HG02870 (cell line): ENCODE measurements at regions not wholly inside any gene's neighbourhood (a gene's known extent, or its start where the extent isn't known, plus 50 kb on each side); places are given as distances from the start of the nearest gene placed in this dataset.

ENCODE experiments used
- ATAC-seq: cut with Tn5 transposase; IDR thresholded peaks from one replicate; pipeline ENCODE4 v1.9.1; 2021; ENCODE audit warnings: mild to moderate bottlenecking, moderate library complexity; ENCODE audit not compliant: unreplicated experiment

- ATAC-seq: no peak
Observed at GRCh38 chr6:54710456-54710855, 136.1 kb upstream of the FAM83B start.

DNA sequence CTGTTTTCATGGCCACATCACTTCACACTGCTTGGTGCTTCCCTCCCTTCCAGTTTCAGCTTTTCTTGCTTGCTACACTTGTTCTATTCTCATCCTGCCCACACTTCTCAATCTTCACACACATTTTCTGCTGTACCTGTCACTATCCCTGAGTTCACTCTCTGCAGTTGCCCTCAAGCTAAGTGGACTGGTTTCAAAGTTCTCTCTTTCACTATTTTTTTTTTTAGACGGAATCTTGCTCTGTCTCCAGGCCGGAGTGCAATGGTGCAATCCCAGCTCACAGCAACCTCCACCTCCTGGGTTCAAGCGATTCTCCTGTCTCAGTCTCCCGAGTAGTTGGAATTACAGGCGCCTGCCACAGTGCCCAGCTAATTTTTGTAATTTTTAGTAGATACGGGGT is 130.6 kb upstream of the FAM83B start:
- no peak for ATAC-seq

GRCh38 chr6:54716877-54717276 is 129.7 kb upstream of the FAM83B start:
- ATAC-seq: no peak

DNA sequence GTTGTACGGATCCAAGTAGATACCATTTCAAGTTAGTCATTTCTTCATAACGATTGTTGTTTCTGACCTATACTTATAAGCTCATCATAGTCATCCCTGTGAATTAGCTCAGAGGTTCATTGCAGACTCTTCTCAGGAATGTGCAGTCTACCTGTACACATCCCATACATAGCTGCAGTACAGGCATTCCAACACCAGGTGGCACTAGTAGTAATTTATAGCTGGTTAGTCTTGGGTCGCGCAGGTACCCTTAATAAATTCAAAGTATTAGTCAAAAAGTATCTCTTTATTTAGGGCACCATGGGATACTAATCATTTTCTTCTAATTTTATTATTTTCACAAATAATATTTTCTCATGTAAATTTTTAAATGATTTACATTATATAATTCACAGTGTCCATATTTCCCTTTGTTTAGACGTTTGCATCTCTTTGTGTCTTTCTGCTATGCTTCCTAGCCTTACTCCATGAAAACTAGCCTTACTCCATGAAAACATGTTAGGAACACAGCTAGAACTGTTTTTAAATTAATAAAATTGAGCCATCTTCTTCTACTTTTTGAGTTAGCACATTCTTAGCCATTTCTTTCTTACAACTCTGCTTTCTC is 128.6 kb upstream of the FAM83B start:
- peak; percentile 92 for ATAC-seq

GRCh38 chr6:54718541-54719023 is 128.0 kb upstream of the FAM83B start:
- ATAC-seq: no peak

GRCh38 chr6:54719131-54719530 is 127.4 kb upstream of the FAM83B start:
- ATAC-seq: no peak

GRCh38 chr6:54719633-54720032 is 126.9 kb upstream of the FAM83B start:
- no peak for ATAC-seq

DNA sequence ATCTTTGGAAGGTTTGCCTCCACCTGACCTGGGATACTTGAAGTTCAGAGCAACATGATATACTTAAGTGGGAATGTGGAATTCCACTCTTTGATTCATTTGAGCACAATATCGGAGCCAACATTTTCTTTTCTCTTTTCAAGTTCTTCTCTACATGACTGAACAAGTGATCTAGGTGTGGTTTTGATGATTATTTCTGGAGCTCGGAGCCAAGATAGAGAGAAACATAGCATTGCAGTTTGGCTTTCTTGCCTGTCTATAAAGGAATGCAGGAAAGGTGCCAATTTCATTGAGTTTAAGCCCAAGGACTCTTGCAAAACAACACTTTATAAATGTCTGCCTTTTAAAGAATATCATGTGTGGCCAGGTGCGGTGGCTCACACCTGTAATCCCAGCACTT is 124.2 kb upstream of the FAM83B start:
- no peak for ATAC-seq

DNA sequence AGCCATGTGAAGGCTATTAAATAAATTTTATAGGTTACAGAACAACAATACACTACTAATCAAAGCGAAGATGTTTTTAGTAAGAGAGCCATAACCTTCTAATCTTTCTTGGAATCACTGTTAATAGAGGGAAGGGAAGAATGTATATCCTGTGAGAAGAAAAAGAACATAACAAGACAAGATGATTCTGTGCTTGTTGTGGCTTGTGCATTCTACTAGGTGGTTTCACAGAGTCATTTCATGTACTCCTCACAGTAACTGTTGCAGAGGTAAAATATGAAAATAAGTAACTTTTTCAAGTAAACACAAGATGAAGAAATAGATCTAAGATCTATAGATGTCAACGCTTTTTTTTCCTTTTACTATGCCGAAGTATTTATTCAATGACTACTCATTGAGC is 116.9 kb upstream of the FAM83B start:
- ATAC-seq: no peak

DNA sequence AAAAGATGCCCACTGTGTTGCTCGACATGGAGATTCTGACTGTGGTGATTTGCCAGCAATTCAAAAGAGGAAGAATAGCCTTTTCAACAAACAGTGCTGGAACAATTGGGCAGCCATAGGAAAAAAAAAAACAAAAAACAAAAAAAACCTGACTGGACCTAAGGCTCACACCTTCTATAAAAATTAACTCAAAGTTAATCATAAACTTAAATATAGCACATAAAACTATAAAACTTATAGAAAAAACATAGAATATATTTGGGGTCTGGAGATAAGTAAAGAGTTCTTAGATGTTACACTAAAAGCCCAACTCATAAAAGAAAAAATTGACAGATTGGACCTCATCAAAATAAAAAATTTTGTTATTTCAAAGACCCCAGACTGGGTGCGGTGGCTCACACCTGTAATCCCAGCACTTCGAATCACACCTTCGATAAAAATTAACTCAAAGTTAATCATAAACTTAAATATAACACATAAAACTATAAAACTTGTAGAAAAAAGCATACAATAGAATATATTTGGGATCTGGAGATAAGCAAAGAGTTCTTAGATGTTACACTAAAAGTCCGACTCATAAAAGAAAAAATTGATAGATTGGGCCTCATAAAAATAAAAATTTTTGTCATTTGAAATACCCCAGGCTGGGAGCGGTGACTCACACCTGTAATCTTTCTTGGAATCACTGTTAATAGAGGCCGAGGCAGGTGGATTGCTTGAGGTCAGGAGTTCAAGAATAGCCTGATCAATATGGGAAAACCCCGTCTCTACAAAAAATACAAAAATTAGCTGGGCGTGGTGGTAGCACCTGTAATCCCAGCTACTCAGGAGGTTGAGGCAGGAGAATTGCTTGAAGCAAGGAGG is 115.6 kb upstream of the FAM83B start:
- ATAC-seq: no peak

DNA sequence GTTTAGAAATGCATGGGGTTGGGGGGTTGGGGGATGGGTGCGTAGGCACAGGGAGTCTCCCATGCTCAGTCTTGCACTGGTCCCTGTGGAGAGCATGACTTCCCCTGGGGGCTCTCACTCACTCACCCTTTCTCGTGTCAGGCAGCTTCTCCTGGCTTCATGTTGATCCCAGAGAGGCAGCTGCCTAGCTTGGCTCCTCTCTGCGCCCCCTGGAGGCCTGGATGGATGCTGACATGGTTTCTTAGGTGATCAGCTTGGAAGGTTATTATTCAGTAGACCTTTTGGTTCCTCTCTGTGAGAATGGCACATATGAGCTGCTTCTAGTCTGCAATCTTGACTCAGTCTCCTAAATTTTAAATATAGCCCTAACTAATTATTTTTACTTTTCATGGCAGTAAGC is 109.3 kb upstream of the FAM83B start:
- peak; percentile 83 for ATAC-seq

GRCh38 chr6:54747955-54748354 is 98.6 kb upstream of the FAM83B start:
- ATAC-seq: no peak

DNA sequence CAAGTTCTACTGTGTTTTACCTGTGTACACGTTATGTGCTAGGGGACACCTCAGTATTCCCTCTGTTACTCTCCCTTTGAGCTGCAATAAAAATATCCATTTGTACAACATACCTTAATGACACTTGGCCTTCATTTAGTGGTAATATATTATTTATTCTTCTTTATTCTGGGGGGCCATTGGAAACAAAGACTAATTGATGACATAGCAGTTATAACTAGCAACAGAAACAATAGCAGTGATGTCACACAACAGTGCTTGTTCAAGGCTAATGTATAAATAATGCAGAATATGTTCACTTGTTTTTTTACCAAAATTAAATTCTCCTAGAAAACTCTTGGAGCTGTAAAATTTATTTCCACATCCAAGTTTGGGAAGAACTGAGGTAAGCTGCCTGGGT is 92.2 kb upstream of the FAM83B start:
- no peak for ATAC-seq

GRCh38 chr6:54758340-54758739 is 88.2 kb upstream of the FAM83B start:
- ATAC-seq: no peak

- ATAC-seq: no peak
Observed at GRCh38 chr6:54768494-54768893, 78.1 kb upstream of the FAM83B start.

GRCh38 chr6:54770328-54770727 is 76.2 kb upstream of the FAM83B start:
- no peak for ATAC-seq

DNA sequence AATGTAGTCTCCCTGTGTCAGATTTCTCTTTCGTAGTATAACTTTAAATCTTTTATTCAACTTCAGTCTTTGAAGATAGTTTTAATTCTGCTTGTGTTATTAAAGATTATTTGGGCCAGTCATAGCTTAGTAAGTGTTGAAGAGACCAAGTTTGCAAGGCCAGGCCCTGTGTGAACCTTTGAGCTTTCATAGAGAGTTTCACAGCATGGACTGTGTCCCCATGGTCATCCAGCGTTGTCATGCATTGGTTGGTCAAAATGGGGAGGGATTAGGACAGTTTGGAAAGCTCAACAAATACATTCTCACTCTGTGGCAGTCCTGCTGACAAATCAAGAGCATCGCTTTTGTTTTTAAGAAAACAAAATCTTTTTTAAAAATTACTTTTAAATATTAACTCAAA is 74.6 kb upstream of the FAM83B start:
- ATAC-seq: no peak

DNA sequence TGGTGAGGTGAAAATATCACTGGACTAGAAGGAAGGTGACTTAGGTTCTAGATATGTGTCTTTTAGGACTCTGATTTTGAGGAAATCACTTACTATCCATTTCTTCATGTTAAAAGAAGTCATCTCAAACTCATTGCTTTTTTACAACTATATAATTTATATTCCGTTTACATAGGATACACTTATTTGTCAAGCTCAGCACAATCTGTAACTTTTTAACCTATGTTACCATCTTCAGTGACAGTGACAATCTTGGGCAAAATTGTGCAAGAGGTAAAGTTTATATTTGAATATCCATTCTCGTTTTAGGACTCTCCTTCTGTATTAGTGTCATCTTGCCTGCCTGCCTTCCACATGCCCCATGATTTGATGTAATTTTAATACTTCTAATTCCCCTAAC is 74.0 kb upstream of the FAM83B start:
- ATAC-seq: no peak

- no peak for ATAC-seq
Observed at GRCh38 chr6:54775576-54775975, 71.0 kb upstream of the FAM83B start.

DNA sequence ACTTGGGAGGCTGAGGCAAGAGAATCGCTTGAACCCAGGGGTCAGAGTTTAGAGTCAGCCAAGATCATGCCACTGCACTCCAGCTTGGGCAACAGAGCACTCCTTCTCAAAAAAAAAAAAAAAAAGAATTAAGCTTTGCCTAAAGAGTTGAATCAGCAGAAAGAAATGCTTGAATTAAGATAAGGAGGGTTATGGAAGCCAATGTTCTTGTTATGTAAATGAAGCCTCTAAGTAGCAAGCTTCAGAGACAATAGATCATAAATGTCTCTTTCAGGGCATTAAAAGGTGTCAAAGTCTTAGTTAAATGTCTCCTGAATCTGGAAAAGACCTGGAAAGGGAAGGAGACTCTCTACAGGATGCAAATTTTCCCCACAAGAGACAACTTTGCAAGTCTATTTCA is 69.7 kb upstream of the FAM83B start:
- ATAC-seq: no peak

DNA sequence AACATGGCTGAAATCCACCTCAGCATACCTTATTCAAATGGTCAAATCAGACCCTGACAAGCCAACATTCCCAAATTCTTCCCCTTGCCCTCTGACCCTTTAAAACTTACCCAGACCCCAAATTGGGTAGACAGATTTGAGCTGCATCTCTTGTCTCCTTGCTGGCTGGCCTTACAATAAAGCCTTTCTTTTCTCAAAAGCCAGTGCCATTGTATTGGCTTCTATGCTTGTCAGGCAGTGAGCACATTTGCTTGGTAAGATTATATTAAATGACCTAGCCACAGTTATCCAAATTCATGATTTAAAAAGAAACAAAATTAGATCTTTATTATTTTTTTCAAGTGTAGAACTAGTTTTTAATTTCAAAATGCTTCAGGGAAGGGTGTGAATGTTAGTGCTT is 67.8 kb upstream of the FAM83B start:
- ATAC-seq: no peak

DNA sequence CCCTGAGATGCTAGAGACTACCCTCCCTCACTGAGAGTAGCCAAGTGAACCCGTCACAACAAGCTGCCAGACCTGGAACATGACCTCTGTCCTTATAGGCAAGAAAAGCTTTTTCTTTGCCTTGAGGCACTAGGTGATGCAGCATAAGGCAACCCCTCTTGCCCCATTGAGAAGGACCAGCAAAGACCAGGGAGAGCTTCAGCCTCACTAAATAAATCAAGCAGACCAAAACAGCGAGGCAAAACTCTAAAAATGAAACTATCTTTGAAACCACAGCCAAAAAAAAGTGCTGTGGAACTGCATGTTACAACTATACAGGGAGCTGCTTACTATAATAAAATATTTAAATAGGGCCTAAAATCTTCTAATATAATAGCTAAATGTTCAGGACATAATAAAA is 62.6 kb upstream of the FAM83B start:
- ATAC-seq: no peak
